ENCODE measurements at regions not wholly inside any gene's neighbourhood (a gene's known extent, or its start where the extent isn't known, plus 50 kb on each side); places are given as distances from the start of the nearest gene placed in this dataset.

- TF ChIP-seq EZH2 (IDR thresholded peaks at IDR 0.05; ENCODE audit: borderline replicate concordance, low read length) (no peak), CTCF (conservative IDR thresholded peaks at IDR 0.05 in 1 of 2, IDR thresholded peaks at IDR 0.05 in 1 of 2; ENCODE audit: extremely low read depth in 1 of 2, insufficient read depth in 1 of 2, low read depth in 1 of 2, low read length in 2 of 2) (no peak)
These were observed 552.8 kb upstream of the CHORDC1 start for GRCh38 chr11:90775567-90776165.
